GM12801 (cell line): ENCODE measurements at regions not wholly inside any gene's neighbourhood (a gene's known extent, or its start where the extent isn't known, plus 50 kb on each side); places are given as distances from the start of the nearest gene placed in this dataset.

Experiments used
- TF ChIP-seq, protein P1 (sequence below): IDR thresholded peaks from one replicate; pipeline ENCODE4 v1.5.1; 2011; ENCODE audit warnings: control low read depth; ENCODE audit not compliant: insufficient read length; ENCODE audit errors: extremely low read depth

DNA sequence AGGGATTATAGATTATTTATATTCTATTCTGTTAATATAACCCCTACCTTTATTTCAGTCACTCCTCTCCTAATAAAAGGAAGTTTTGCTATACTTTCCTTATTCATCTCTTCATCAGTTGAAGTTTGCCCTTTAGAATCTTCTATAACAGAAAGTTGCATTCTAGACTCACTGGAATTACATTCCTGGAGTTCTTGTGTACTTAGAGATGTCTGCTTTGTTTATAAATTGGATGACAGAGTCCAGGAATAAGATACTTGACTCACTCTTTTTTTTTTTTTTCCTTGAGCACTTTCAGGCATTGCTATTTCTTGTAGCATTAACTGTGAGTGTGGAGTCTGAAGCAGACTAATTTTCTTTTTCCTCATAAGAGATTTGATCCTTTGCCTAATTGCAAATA, 640.8 kb downstream of the XPNPEP1 start:
- TF ChIP-seq, protein P1, sequence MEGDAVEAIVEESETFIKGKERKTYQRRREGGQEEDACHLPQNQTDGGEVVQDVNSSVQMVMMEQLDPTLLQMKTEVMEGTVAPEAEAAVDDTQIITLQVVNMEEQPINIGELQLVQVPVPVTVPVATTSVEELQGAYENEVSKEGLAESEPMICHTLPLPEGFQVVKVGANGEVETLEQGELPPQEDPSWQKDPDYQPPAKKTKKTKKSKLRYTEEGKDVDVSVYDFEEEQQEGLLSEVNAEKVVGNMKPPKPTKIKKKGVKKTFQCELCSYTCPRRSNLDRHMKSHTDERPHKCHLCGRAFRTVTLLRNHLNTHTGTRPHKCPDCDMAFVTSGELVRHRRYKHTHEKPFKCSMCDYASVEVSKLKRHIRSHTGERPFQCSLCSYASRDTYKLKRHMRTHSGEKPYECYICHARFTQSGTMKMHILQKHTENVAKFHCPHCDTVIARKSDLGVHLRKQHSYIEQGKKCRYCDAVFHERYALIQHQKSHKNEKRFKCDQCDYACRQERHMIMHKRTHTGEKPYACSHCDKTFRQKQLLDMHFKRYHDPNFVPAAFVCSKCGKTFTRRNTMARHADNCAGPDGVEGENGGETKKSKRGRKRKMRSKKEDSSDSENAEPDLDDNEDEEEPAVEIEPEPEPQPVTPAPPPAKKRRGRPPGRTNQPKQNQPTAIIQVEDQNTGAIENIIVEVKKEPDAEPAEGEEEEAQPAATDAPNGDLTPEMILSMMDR = no peak

DNA sequence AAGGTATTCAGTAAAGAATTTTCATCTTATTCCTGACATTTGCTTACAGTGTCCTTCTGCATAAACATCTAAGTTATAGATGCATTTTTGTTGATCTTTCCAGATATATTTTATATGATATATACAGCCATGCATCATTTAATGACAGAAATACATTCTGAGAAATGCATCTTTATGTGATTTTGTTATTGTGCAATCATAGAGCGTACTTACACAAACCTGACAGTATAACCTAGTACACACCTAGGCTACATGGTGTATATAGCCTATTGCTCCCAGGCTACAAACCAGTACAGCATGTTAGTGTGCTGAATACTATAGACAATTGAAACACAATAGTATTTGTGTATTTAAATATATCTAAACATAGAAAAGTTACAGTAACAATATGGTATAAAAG, 642.0 kb downstream of the XPNPEP1 start:
- TF ChIP-seq, protein P1 = no peak

DNA sequence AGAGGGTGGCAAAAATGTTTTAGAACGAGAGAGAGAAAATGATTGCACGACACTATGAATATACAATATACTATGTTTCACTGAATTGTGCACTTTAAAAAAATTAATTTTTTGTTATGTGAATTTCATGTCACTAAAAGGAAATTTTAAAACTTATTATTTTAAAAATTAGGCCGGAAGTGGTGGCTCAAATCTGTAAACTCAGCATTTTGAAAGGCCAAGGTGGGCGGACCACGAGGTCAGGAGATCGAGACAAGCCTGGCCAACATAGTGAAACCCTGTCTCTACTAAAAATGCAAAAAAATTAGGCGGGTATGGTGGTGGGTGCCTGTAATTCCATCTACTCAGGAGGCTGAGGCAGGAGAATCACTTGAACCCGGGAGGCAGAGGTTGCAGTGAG, 642.5 kb downstream of the XPNPEP1 start:
- TF ChIP-seq, protein P1 = no peak

DNA sequence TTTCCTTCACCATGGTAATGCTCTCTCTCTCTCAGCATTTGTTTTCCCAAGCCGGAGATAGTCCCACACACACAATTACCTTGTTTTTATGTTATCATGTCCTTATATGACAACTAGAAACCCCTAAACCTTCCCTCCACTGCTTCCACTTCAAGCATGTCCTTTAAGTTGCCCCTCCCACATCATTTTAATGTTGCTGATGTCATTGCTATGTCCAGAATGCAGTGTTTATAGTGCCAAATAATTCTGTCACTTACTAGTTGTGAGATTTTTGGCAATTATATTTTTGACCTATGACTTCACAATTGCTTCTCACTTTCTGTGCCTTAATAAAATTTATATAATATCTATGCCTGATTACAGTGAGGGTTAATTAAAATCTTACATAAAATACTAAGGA, 645.9 kb downstream of the XPNPEP1 start:
- TF ChIP-seq, protein P1 = no peak

DNA sequence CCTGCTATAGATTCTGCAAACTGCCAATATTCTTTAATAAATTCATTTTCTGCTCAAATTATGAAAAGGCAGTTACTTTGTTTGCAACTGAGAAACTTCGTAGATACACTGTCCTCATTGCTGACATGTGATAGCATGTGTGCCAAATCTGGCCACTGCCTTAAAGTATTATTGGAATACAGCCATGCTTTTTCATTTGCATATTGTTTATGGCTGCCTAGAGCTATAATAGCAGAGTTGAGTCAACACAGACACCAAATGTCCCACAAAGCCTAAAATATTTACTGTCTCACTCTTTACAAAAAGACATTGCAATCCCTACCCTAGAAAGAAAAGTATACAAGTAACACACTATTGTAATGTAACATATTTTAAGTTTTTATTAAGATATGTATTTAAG, 647.4 kb downstream of the XPNPEP1 start:
- TF ChIP-seq, protein P1 = no peak

DNA sequence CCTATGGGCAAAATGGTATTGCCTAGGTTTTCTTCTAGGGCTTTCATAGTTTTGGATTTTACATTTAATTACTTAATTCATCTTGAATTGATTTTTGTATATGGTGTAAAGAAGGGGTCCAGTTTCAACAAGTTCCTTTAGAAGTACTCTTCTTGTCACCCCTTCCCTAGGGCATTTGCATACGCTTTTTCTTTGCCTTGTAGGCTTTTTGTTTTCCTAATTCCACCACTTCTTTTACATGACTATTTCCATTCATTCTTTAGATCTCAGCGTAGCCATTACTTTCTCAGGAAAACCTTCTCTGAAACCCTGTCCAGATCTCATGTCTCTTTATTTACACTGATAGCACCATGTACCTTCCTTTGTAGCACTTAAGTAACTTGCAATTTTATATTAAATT, 648.6 kb downstream of the XPNPEP1 start:
- TF ChIP-seq, protein P1 = no peak

DNA sequence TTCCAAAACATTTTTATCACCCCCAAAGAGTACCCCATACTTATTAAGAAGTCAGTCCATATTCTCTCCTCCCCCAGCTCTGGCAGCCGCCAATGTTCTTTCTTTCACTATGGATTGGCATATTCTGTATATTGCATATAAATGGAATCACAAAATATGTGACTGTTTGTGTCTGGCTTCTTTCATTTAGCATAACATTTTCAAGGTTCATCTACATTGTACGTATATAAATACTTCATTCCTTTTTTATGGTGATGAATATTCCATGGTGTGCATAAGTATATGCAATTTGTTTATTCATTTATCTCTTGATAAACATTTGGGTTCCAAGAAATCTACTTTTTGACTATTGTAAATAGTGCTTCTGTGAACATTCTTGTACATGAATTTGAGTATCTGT, 653.1 kb downstream of the XPNPEP1 start:
- TF ChIP-seq, protein P1 = no peak

DNA sequence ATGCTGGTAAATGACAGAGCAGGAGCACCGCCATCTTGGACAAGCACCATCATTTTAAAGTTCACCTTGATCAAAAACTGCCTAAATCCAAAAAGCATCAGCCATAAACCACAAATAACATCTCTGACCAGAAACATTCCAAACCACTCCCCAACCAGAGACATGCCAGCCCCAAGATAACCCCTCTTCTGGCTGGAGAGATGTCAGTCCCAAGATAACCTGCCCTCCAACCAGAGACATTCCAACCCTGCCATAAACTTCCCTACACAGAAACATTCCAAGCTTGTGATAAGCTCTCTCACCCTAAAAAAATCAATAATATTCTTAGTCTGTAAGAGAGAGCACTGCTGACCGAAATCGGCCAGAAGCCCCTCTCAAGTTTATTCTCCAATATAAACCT, 659.3 kb downstream of the XPNPEP1 start:
- TF ChIP-seq, protein P1 = no peak
